A673 (cell line): ENCODE measurements at regions not wholly inside any gene's neighbourhood (a gene's known extent, or its start where the extent isn't known, plus 50 kb on each side); places are given as distances from the start of the nearest gene placed in this dataset.

Source experiments
- CTCF ChIP-seq: fragments of 300-800, 200-600 bp; sonication (generic); conservative IDR thresholded peaks from 2 replicates; pipeline ENCODE4 v1.5.1; 2017; ENCODE audit warnings: low read depth, mild to moderate bottlenecking, antibody characterized with exemption, low read length, moderate library complexity, mixed read lengths
- EZH2 ChIP-seq: fragments of 200-600 bp; sonication (generic); IDR thresholded peaks from 2 replicates; pipeline ENCODE4 v1.6.1; 2017; ENCODE audit warnings: borderline replicate concordance, low read depth, mild to moderate bottlenecking, mixed read lengths, antibody characterized with exemption, low read length; ENCODE audit not compliant: poor library complexity, severe bottlenecking

GRCh38 chr16:46482895-46483294 lies 138.3 kb downstream of the SHCBP1 start:
- no peak for TF ChIP-seq CTCF
- no peak for TF ChIP-seq EZH2
